SK-N-SH (cell line): ENCODE measurements at regions not wholly inside any gene's neighbourhood (a gene's known extent, or its start where the extent isn't known, plus 50 kb on each side); places are given as distances from the start of the nearest gene placed in this dataset.

ENCODE experiments used
- CTCF ChIA-PET: fragments of 300-600, 350-600 bp; formaldehyde crosslinking; extraction: SDS; loops from one replicate; lab custom pipeline; 2021; lab: Yijun Ruan, JAX
- POLR2A ChIA-PET: fragments of 350-600 bp; sonication (Branson Sonifier 250); formaldehyde crosslinking; extraction: SDS; loops from one replicate; lab custom pipeline; 2020; ENCODE audit warnings: antibody characterized with exemption, inconsistent platforms; lab: Yijun Ruan, JAX
- DNase-seq: peaks from one replicate; pipeline ENCODE4 v3.0.0; 2012
- H2AFZ ChIP-seq: fragments of 200-600 bp; sonication (generic); 2 replicates; pipeline ENCODE4 v1.8.1; 2016; ENCODE audit warnings: antibody characterized with exemption, mild to moderate bottlenecking, low read depth
- H3F3A ChIP-seq: fragments of 200-600 bp; sonication (generic); replicated peaks from 2 replicates; pipeline ENCODE3; 2016; ENCODE audit warnings: antibody characterized with exemption, mild to moderate bottlenecking; ENCODE audit not compliant: insufficient read depth
- H3K27ac ChIP-seq, 2 experiments: fragments of 200-500 bp in 1 of 2; fragments of 200-600 bp in 1 of 2; sonication (Bioruptor generic) in 1 of 2; sonication (generic), shearing (Covaris generic) in 1 of 2; 2 replicates each; pipeline versions ENCODE4 v1.5.1 to v1.6.1; 2014 to 2016; ENCODE audit warnings: low read depth in 2 of 2, inconsistent platforms in 1 of 2, low read length in 1 of 2, mild to moderate bottlenecking in 1 of 2, mixed read lengths in 1 of 2
- H3K27me3 ChIP-seq: fragments of 200-600 bp; sonication (generic), shearing (Covaris generic); 2 replicates; pipeline ENCODE4 v1.6.1; 2016; ENCODE audit warnings: mixed run types; ENCODE audit not compliant: insufficient read depth
- H3K36me3 ChIP-seq, 2 experiments: fragments of 200-500 bp in 1 of 2; fragments of 200-600 bp in 1 of 2; sonication (Bioruptor generic) in 1 of 2; sonication (generic) in 1 of 2; replicated peaks in 1 of 2; 2 replicates each; pipeline versions ENCODE3 to v1.5.1; 2014 to 2016; ENCODE audit warnings: low read length in 1 of 2, mild to moderate bottlenecking in 1 of 2; ENCODE audit not compliant: insufficient read depth in 2 of 2, control insufficient read depth in 1 of 2
- H3K4me1 ChIP-seq, 2 experiments: fragments of 200-500 bp in 1 of 2; fragments of 200-600 bp in 1 of 2; sonication (Bioruptor generic) in 1 of 2; sonication (generic), shearing (Covaris generic) in 1 of 2; 2 replicates each; pipeline versions ENCODE4 v1.5.1 to v1.6.1; 2014 to 2016; ENCODE audit warnings: low read depth in 1 of 2, low read length in 1 of 2, mixed run types in 1 of 2; ENCODE audit not compliant: insufficient read depth in 2 of 2, control insufficient read depth in 1 of 2
- H3K4me2 ChIP-seq: fragments of 200-600 bp; sonication (generic), shearing (Covaris generic); 2 replicates; pipeline ENCODE4 v1.6.1; 2017; ENCODE audit warnings: mixed run types
- H3K4me3 ChIP-seq, 2 experiments: fragments of 200-500 bp in 1 of 2; fragments of 200-600 bp in 1 of 2; sonication (Bioruptor generic) in 1 of 2; sonication (generic), shearing (Covaris generic) in 1 of 2; 2 replicates each; pipeline versions ENCODE4 v1.5.1 to v1.8.1; 2014 to 2016; ENCODE audit warnings: low read depth in 2 of 2, inconsistent platforms in 1 of 2, low read length in 1 of 2, mild to moderate bottlenecking in 1 of 2, mixed read lengths in 1 of 2, moderate library complexity in 1 of 2
- H3K79me2 ChIP-seq: fragments of 200-600 bp; sonication (generic); 2 replicates; pipeline ENCODE4 v1.8.1; 2017; ENCODE audit warnings: mild to moderate bottlenecking; ENCODE audit not compliant: insufficient read depth
- H3K9ac ChIP-seq: fragments of 200-600 bp; sonication (generic); 2 replicates; pipeline ENCODE4 v1.6.1; 2017; ENCODE audit warnings: mixed run types
- H3K9me2 ChIP-seq: fragments of 200-600 bp; sonication (generic); 2 replicates; pipeline ENCODE4 v1.6.1; 2017; ENCODE audit warnings: mixed run types
- H3K9me3 ChIP-seq: fragments of 200-600 bp; sonication (generic); 2 replicates; pipeline ENCODE4 v1.6.1; 2017; ENCODE audit warnings: mixed run types, mild to moderate bottlenecking, moderate library complexity
- H4K20me1 ChIP-seq: fragments of 200-600 bp; sonication (generic); 2 replicates; pipeline ENCODE4 v1.6.1; 2017; ENCODE audit warnings: mild to moderate bottlenecking, mixed run types; ENCODE audit not compliant: insufficient read depth
- ELF1 ChIP-seq: IDR thresholded peaks from 2 replicates; pipeline ENCODE4 v1.4.0; 2012
- EZH2phosphoT487 ChIP-seq: fragments of 200-600 bp; sonication (generic); IDR thresholded peaks from 2 replicates; pipeline ENCODE4 v1.6.1; 2017; ENCODE audit warnings: low read depth, mixed run types, mild to moderate bottlenecking, antibody characterized with exemption, moderate library complexity, borderline replicate concordance
- FOXJ3 ChIP-seq: sonication (generic); formaldehyde crosslinking; IDR thresholded peaks from 2 replicates; pipeline ENCODE4 v1.5.1; 2020; ENCODE audit warnings: mild to moderate bottlenecking, missing genetic modification reagents
- GATA2 ChIP-seq: sonication (generic); formaldehyde crosslinking; IDR thresholded peaks from 2 replicates; pipeline ENCODE4 v1.5.0; 2020; ENCODE audit warnings: mild to moderate bottlenecking, missing genetic modification reagents
- JUND ChIP-seq: IDR thresholded peaks from 2 replicates; pipeline ENCODE4 v1.4.0; 2012
- NFIC ChIP-seq: IDR thresholded peaks from 2 replicates; pipeline ENCODE4 v1.4.0; 2012; ENCODE audit warnings: borderline replicate concordance
- PBX3 ChIP-seq: IDR thresholded peaks from 2 replicates; pipeline ENCODE4; 2012
- POLR2AphosphoS5 ChIP-seq: IDR thresholded peaks from 2 replicates; pipeline ENCODE4 v1.6.1; 2012; ENCODE audit warnings: low read depth, low read length
- RCOR1 ChIP-seq: fragments of 150-350 bp; IDR thresholded peaks from 2 replicates; pipeline ENCODE4 v1.6.1; 2017; ENCODE audit warnings: antibody characterized with exemption, low read length
- RFX5 ChIP-seq: IDR thresholded peaks from 2 replicates; pipeline ENCODE4 v1.6.1; 2012; ENCODE audit warnings: mild to moderate bottlenecking, improper control_type of control experiment, low read length
- RXRA ChIP-seq: IDR thresholded peaks from 2 replicates; pipeline ENCODE4 v1.4.0; 2012; ENCODE audit warnings: low read depth, mild to moderate bottlenecking, borderline replicate concordance
- SIN3A ChIP-seq: IDR thresholded peaks from 2 replicates; pipeline ENCODE4 v1.6.1; 2012; ENCODE audit warnings: low read depth, mild to moderate bottlenecking, low read length, moderate library complexity, borderline replicate concordance
- TAF1 ChIP-seq: IDR thresholded peaks from 2 replicates; pipeline ENCODE4 v1.6.1; 2012; ENCODE audit warnings: low read depth, mild to moderate bottlenecking, low read length, moderate library complexity, borderline replicate concordance
- TCF12 ChIP-seq: IDR thresholded peaks from 2 replicates; pipeline ENCODE4 v1.4.0; 2012
- YY1 ChIP-seq: IDR thresholded peaks from 2 replicates; pipeline ENCODE4 v1.4.0; 2012; ENCODE audit warnings: low read depth, mild to moderate bottlenecking
- WGBS: methylation state at CpG from one replicate; pipeline ENCODE4 v1.1.6; 2017; ENCODE audit warnings: low lambda C conversion rate; 5-methylcytosine and 5-hydroxymethylcytosine counted together
- TF ChIP-seq, protein P1 (sequence below): IDR thresholded peaks from 2 replicates; pipeline ENCODE4 v1.4.0; 2012; ENCODE audit warnings: low read depth
- TF ChIP-seq, protein P2 (sequence below): IDR thresholded peaks from 2 replicates; pipeline ENCODE4 v1.4.0; 2012; ENCODE audit warnings: low read depth, borderline replicate concordance
- TF ChIP-seq, protein P3 (sequence below): IDR thresholded peaks from 2 replicates; pipeline ENCODE4 v1.6.1; 2012; ENCODE audit warnings: mild to moderate bottlenecking, low read depth, low read length, moderate library complexity

DNA sequence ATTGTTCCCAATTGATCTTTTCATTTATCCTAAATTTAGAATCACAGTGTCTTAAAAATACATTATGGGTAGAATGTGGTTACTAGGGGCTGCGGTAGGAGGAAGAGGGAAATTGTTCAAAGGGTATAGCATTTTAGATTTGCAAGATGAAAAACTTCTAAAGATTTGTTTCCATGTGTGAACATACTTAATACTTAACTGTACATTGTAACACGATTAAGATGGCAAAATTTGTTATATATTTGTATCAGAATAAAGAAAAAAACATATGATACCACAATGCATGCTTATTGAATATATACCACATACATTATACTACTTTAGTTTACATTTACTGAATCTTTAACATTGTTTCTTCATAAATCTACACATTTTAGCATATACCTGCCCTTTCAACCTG, 677.3 kb upstream of the PCDH20 start (continued):
- TF ChIP-seq YY1: no peak
- no peak for TF ChIP-seq TCF12
- no peak for TF ChIP-seq EZH2phosphoT487
- TF ChIP-seq RXRA: no peak

DNA sequence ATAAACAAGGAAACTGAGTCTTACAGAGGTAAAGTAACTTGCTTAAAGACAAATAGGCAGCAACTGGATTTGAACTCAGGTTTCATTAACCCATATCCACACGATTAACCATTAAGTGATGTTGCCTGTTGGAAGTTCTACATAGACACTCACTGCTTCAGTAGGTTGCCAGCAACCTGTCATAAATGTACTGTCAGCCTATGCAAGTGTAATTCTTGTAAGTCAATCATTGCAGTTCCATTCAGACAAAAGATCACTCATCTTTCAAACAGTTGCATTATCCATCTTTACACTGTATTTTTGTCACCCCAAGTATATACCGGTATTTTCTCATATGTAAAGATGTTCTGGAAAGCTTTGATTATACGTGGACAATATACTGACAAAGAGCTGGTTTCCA, 676.9 kb upstream of the PCDH20 start:
- H3K9me2 ChIP-seq: 0 out of 2 replicates have a peak, but pooled peaks cover 2% of the 10 kb centered on the region
- no peak overlapping the region for H3K27ac ChIP-seq
- ChIA-PET POLR2A (no interaction called here), CTCF (no interaction called here)
- H3K9ac ChIP-seq: no peak overlapping the region
- H3F3A ChIP-seq: no peaks in the 10 kb centered on the region
- H4K20me1 ChIP-seq: no peaks in the 10 kb centered on the region
- DNase-seq: no peak
- no peaks in the 10 kb centered on the region for H3K9me3 ChIP-seq
- H3K4me3 ChIP-seq: no peak overlapping the region
- H3K27me3 ChIP-seq: no peaks in the 10 kb centered on the region
- WGBS: 42% methylated on average over 3 of the region's 3 CpGs
- H3K36me3 ChIP-seq: no peaks in the 10 kb centered on the region
- H3K4me2 ChIP-seq: no peak overlapping the region
- no peak overlapping the region for H2AFZ ChIP-seq
- no peaks in the 10 kb centered on the region for H3K79me2 ChIP-seq
- no peaks in the 10 kb centered on the region for H3K4me1 ChIP-seq
- TF ChIP-seq POLR2AphosphoS5 (no peak), ELF1 (no peak), SIN3A (no peak), JUND (no peak), NFIC (no peak)
- TF ChIP-seq, protein P1, sequence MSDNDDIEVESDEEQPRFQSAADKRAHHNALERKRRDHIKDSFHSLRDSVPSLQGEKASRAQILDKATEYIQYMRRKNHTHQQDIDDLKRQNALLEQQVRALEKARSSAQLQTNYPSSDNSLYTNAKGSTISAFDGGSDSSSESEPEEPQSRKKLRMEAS: no peak
- TF ChIP-seq, protein P2, sequence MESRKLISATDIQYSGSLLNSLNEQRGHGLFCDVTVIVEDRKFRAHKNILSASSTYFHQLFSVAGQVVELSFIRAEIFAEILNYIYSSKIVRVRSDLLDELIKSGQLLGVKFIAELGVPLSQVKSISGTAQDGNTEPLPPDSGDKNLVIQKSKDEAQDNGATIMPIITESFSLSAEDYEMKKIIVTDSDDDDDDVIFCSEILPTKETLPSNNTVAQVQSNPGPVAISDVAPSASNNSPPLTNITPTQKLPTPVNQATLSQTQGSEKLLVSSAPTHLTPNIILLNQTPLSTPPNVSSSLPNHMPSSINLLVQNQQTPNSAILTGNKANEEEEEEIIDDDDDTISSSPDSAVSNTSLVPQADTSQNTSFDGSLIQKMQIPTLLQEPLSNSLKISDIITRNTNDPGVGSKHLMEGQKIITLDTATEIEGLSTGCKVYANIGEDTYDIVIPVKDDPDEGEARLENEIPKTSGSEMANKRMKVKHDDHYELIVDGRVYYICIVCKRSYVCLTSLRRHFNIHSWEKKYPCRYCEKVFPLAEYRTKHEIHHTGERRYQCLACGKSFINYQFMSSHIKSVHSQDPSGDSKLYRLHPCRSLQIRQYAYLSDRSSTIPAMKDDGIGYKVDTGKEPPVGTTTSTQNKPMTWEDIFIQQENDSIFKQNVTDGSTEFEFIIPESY: no peak
- TF ChIP-seq, protein P3, sequence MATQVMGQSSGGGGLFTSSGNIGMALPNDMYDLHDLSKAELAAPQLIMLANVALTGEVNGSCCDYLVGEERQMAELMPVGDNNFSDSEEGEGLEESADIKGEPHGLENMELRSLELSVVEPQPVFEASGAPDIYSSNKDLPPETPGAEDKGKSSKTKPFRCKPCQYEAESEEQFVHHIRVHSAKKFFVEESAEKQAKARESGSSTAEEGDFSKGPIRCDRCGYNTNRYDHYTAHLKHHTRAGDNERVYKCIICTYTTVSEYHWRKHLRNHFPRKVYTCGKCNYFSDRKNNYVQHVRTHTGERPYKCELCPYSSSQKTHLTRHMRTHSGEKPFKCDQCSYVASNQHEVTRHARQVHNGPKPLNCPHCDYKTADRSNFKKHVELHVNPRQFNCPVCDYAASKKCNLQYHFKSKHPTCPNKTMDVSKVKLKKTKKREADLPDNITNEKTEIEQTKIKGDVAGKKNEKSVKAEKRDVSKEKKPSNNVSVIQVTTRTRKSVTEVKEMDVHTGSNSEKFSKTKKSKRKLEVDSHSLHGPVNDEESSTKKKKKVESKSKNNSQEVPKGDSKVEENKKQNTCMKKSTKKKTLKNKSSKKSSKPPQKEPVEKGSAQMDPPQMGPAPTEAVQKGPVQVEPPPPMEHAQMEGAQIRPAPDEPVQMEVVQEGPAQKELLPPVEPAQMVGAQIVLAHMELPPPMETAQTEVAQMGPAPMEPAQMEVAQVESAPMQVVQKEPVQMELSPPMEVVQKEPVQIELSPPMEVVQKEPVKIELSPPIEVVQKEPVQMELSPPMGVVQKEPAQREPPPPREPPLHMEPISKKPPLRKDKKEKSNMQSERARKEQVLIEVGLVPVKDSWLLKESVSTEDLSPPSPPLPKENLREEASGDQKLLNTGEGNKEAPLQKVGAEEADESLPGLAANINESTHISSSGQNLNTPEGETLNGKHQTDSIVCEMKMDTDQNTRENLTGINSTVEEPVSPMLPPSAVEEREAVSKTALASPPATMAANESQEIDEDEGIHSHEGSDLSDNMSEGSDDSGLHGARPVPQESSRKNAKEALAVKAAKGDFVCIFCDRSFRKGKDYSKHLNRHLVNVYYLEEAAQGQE: no peak

GRCh38 chr13:62088165-62088564, 672.5 kb upstream of the PCDH20 start:
- no peaks in the 10 kb centered on the region for H3K4me1 ChIP-seq
- H3K36me3 ChIP-seq: no peaks in the 10 kb centered on the region
- H3K4me3 ChIP-seq: no peak overlapping the region
- no peaks in the 10 kb centered on the region for H4K20me1 ChIP-seq
- TF ChIP-seq NFIC: no peak
- TF ChIP-seq TAF1: no peak
- TF ChIP-seq EZH2phosphoT487: no peak
- TF ChIP-seq RFX5: no peak
- no peak for TF ChIP-seq PBX3
- no peak for TF ChIP-seq FOXJ3 (CRISPR knock-in tag)
- TF ChIP-seq GATA2: no peak
- no peak for TF ChIP-seq RCOR1
- H3K27me3 ChIP-seq: no peaks in the 10 kb centered on the region
- no peak for DNase-seq
- H3K9me3 ChIP-seq: no peaks in the 10 kb centered on the region
- no peaks in the 10 kb centered on the region for H3K9me2 ChIP-seq
- no peak overlapping the region for H2AFZ ChIP-seq
- no peak overlapping the region for H3K27ac ChIP-seq
- no peaks in the 10 kb centered on the region for H3K79me2 ChIP-seq
- no peak overlapping the region for H3K9ac ChIP-seq
- CTCF ChIA-PET: interaction anchor here (0.7 kb wide), 1 partner anchor 32 kb away, joined by 3 read pairs; no protein-coding TSS in a partner anchor
- no peaks in the 10 kb centered on the region for H3F3A ChIP-seq
- H3K4me2 ChIP-seq: no peak overlapping the region
- POLR2A ChIA-PET: no interaction called here
